Fibroblast of skin of right biceps (primary cell): ENCODE measurements at regions not wholly inside any gene's neighbourhood (a gene's known extent, or its start where the extent isn't known, plus 50 kb on each side); places are given as distances from the start of the nearest gene placed in this dataset.
"Not testable (repeated sequence)": the region's sequence is repeated elsewhere in the genome, so short reads cannot be mapped to it uniquely, and the experiment has no call there.

ENCODE experiments used
- DNase-seq: peaks from one replicate; pipeline ENCODE4 v3.0.0-alpha.2; 2013

DNA sequence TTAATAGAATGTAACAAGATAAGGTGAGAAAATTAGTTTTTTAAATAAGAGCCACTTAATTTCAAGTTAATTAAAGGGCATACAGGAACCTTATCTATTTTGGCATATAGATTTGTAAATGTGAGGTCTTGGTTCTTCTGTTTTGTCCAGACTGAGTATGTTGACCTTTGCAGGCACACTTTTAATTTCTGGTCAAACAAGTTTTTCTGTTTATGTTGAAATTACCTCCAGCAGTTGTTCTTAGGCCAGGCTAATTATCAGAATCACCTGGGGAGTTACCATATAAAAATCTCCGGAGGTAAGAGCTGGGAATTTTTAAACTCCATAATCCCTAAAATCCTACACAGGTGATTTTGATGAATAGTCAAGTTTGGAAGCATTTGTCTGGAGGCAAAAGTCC is 227.4 kb upstream of the ANKRD50 start:
- DNase-seq, result no peak

DNA sequence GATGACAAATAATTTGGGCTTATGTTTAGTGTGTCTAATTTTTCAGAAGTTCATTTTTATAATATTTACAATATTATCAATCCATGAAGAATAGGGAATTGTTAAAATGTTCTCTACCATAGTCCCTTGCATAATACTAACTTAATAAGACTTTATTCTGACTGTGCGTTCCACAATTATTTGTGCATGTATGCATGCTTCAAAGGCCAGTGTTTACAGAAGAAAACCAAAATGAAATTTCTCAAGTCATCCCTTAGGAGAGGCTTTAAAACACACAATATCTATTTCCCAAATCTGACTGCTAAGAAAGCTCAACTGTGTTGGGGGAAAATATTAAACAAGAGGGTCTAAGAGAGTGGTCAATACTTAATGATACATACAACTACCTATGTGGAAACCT is 226.3 kb upstream of the ANKRD50 start:
- no peak for DNase-seq

DNA sequence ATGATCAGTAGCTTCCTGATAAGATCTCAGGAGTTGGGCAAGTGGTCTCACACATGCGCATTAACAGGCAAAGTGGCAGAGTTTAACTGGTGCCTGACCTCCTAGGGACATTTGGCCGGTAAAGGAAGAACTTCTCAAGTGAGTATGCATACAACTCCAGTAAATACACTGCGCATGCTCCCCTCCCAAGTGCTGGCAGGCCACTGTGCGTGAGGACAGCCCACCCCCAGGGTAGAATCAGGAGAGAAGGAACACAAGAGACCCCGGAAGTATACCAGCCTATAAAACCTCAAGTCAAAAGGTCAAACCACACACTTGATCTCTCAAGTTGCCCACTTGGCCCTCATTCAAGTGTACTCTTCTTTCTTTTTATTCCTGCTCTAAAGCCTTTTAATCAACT is 225.5 kb upstream of the ANKRD50 start:
- DNase-seq, result no peak

DNA sequence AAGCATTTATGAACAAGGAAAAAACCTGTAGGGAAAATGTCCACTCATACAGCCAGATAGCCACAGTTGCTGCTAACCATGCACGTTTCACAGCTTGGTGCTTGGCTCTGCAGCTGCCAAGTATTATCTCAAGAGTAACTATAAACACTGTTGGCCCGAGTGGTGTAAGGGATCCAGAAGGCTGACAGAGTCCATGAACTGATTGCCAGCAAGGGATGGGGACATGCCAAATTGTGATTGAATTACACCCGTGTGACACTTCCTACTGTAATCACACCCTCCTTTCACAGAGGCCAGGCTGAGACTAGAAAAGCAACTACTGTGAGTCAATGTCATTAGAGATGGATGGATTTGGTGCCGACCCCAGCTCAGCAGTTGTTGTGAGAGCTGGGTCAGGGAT is 223.9 kb upstream of the ANKRD50 start:
- DNase-seq, result peak; percentile 46

DNA sequence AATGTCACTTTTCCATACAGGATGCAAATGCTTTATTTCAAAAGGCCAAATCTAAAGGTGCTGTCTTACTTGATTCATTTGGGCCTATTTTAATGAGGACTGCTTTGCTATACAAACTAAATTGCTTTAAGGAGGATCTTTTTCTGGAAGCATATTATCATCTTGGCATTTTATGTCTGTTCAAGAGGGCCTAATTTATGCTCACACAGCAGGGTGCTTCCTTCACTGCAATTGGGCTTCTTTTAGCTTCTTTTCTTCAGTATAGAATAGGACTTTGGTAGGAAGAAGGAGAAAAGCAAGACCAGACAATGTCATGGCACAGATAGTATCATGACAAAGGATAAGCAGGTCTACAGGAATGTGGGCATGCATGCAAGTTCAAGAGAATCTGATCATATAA is 222.4 kb upstream of the ANKRD50 start:
- no peak for DNase-seq

DNA sequence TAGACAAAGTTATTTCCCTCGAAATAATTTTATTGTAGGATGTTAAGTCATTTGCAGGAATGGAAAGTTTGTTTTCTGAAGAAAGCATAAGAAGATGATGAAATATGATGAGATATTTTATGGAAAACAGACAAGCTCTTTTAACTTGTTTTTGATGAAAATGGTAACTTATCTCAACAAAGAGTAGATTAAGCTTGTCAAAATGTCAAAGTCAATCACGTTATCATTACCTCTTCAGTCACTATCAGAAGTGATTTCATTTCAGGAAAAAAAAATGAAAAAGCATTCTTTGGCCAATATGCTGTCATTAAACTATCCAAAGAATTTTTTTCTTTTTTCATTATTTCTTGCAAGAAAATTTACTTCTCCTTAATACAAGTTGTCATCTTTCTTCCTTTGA is 221.0 kb upstream of the ANKRD50 start:
- DNase-seq, result no peak

DNA sequence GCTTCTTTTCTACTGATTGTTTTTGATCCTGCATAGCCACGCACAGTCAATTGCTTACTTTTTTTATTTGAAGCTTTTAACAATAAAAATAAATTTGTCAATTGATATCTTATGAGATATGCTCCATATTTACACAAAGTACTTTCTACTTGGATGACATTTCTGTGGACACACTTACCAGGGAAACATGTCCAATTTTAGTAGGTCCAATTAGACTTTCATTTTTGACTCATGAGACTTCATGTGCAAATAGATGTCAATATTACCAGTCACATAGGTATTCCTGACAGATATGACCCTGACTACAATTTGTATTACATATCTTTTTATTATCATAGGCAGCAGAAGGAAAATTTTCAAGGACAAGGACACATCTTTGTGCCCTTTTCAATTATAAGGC is 219.9 kb upstream of the ANKRD50 start:
- no peak for DNase-seq

DNA sequence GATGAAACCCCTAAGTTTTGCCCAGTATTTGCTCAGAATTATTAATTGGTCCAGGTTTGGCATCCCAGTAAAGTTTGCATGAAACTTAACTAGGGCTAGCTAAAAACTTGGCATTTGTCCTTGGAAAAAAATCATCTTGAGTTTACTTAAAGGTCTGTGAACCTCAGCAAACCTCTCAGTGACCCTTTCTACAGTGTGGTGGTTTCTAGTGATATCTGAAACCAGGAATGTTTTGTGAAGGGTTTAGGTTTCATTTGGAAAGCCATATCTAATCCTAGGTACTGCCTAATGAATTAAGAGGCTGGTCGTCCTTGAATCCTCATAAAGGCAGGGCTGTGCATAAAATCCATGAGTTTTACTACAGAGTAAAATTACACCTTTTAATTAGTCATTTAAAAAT is 218.5 kb upstream of the ANKRD50 start:
- DNase-seq, result peak; percentile 64

DNA sequence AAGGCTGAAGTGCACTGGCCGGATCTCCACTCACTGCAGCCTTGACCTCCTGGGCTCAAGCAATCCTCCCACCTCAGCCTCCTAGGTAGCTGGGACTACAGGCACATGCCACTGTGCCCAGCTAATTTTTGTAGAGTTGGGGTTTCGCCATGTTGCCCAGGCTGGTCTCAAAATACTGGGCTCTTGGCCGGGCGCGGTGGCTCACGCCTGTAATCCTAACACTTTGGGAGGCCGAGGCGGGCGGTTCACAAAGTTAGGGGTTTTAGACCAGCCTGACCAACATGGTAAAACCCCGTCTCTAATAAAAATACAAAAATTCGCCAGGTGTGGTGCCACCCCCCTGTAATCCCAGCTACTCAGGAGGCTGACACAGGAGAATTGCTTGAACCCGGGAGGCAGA is 210.2 kb upstream of the ANKRD50 start:
- not testable (repeated sequence) for DNase-seq

DNA sequence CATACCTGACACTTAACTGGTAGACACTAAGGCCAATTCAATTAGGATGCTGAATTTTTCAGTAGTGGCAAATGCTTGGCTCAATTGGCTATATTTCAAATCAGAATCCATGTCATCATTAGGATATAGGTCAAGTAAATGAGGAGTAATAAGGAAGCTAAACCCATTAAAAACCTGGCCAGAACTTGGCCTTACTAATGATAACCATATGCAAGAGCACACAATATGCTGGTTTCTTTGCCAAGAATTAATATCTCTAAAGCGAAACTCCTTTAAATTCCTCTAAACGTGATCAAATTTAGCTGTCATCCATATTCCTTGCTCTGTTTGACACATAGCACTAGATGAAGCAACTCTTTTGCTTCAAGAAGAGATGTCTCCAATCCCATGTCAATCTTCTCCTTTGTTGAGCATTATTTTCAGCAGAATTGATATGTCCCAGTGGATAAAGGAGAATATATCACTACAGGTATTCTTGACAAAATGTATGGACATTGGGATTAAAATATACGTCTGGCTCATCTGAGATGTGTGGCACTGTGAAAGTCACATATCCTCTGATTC is 206.1 kb upstream of the ANKRD50 start:
- no peak for DNase-seq

DNA sequence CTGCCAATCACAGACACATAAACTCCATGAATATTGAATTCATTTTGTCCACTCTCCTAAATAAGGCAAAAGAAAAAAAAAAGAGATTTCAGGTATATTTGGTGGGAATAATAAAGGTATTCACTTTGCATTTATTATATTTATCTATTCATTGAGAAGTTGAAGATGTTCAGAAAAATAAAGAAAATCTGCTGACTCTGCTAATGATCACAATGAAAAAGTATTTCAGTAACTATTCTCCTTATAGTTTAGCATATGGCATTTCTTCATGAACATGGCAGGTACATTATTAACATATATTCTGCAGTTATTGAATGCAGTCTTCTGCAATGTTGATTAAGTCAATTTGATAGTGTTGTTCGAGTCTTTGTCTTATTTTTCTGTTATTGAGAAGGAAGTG is 202.5 kb upstream of the ANKRD50 start:
- DNase-seq, result no peak

DNA sequence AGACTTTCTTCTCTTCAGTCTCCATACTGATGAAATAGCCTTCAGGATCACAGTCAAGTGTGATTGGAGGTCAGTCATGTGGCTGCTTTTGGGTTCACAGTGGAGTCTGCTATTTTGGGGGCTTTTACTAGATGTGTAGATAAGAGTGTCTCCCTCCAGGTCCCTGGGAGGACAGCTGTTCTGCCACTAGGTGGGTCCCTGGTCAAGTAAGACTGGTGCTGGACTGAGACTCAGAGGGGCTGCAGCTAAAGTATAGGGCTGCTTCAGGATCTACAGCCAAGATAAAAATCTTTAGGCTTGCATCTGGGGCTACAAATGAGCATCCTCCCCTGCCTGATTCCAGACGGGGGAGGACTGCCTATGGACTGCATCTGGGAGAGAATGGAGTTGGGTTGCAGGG is 200.7 kb upstream of the ANKRD50 start:
- DNase-seq, result no peak

DNA sequence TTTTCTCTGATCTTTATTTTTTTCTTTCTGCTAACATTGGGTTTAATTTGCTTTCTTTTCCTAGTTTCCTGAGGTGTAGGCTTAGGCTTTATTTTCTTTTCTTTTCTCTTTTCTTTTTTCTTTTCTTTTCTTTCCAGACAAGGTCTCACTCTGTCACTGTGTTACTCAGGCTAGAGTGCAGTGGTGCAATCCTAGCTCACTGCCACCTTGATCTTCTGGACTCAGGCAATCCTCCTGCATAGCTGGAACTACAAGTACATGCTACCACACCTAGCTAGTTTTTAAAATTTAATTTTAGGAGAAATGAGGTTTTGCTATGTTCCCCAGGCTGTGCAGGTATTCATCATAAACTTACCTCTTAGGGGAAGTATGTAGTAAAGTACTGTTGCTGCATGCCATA is 197.8 kb upstream of the ANKRD50 start:
- no peak for DNase-seq

DNA sequence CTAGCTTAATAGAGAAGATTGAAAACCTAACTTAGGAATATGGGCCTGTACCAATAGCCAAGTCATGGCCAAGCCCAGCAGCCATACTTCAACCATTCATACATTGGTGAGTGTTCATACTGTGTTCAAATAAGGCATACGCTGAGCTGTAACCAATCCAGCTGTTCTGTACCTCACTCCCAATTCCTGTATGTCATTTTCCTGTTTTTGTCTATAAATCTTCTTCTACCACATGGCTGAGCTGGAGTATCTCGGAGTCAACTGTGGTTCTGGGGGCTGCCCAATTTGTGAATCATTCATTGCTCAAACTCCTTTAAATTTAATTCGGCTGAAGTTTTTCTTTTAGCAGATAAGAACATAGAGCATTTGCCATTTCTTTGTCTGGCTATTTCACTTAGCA is 195.3 kb upstream of the ANKRD50 start:
- peak; percentile 79 for DNase-seq

DNA sequence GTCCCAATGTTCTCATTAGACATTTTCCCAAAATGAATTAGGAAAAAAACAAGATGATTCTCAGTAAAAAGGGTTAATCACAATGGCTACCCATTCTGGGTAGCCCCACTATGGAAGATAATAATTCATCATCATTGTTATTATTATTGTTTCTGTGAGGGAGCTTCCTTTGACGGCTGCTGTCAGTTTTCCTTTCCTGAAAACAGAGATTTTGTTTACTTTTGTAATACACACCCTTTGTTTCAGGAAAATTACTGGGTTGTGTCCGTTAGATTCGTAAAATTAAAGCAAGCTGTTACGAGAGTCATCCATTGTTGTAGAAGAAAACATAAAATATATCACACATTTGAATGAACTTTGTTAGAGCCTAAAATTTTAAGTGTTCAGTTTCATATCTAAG is 192.9 kb upstream of the ANKRD50 start:
- DNase-seq, result no peak

DNA sequence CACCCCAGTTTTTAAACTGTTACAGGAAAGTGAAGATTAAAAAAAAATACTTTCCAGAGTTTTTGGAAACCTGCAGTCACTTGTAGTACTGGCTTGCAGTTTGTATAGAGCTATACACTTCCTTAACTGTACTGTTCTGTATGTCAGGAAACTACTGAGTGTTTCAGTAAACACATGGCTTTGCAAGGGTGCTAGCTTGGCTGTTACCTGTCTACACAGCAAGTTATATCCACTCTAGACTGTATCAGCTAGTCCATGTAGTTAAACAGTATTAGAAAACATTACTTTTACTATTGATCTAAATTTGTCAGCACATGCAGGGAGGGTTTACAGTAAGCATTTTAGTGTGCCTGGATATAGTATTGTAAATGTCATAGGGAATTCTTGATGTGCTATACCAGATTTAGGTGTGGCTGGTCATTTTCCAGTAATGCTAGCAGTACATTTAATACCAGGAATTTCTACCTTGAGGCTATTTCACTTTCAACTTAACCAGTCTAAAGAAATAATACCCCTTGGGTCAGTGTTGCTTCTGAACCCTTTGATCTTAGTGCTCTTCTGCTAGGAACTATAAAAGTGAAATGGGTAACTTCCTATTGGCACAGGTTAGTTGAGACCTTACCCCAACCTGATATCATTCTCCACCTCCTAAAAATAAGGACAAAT is 192.3 kb upstream of the ANKRD50 start:
- DNase-seq, result no peak

DNA sequence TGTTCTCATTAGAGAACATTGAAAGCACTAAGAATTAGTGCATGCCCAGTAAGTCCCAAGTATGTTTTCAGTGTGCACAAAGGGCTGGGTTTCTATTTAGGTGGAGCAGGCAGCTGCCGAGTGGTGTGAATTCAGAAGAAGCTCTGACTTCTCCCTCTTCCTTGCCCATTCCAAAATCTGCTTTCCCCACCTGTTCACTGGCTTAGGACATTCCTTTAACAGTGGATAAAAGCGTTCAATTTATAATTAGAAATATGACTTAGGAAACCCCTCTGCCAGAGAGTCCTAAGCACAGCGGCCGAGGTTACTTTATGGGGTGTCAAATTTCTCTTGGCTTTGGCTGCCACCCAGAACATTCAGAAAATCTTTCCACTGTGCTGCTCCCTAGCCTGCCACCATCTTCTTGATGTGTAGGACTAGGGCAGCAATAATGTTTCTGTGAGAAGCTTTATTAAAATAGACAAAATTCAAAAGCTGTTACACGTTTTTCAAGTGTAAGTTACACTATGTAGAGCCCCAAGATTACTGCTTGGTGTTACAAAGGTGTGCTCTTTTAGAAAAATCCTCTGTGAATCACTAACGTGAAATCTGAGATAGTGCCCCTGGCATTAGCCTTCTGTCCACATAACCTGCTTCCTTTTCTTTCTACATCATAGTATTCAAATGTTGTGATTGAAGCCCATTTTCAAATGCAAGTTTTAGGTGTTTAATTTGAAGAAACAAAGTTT is 191.6 kb upstream of the ANKRD50 start:
- DNase-seq, result peak; percentile 70

DNA sequence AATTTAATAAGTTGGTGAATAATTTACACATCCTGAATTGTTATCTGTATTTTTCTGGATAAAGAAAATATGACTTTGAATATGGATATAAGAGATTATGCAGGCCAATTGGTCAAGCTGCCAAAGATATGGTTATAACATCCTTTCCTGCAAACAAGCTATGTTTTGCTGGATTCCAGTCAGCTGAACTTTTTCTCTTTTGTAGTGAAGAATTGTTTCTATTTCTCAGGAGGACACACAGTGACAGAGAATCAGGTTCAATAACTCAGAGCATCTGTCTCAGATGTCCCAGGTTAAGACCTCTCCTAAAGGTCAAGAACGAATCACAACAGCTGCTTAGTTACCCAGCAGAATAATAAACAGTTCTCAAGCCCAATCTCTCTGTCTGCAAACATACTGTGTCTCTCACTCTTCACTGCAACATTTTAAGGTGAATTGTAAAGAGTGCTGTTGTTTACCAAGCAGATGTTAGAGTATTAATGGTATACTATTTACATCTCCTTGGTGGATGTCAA is 189.5 kb upstream of the ANKRD50 start:
- no peak for DNase-seq

DNA sequence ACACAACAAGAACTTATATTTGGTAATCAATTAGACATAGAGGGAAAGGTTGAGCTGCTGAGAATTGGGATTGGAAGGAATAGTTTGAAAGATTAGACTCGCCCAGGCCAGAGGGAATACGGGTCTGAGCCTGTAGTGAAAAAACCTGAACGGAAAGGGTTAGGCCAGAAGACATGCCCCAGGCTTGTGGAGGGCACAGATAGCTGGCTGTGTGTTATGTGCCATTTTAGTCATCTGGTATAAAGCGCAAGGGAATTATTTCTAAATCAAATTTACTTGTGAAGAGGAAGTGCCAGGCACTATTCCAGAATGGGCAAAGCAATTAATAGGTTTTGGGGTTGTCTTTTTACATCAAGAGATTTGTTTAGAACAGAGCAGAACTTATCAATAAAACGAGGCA is 187.5 kb upstream of the ANKRD50 start:
- no peak for DNase-seq

DNA sequence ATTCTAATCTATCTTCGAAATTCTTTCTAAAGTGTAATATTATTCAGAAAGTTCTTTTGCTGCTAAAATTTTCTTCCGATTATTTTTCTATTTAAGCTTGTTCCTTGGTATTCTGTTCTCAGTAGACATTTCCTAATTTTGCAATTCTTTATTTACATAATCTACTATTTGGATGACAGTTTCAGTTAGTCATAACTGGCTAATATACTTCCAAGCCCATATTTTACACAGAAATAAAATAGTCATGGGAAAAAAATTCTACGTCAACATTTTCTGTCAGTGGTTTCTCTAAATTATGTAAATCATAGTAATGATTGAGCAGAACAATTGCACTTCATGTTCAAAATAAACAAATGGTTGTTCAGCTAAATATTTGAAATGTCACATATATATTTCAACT is 178.0 kb upstream of the ANKRD50 start:
- DNase-seq, result peak; percentile 53

DNA sequence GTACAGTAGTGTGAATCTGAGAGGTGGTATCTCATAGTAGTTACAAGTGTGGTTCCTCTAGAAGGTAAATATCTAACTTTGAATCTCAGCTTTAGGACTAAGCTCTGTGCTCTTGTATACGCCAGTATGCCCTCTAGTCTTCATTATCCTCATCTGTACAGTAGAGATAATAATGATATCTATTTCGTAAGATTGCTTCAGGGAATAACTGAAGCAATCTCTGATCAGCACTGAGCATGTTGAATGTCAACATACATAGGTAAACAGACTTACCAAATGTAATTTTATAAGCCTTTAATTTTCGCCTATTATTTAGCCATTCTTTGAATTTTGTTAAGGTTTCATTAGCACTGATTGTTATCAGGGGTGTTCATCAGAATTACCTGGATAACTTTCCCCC is 175.2 kb upstream of the ANKRD50 start:
- DNase-seq, result no peak

DNA sequence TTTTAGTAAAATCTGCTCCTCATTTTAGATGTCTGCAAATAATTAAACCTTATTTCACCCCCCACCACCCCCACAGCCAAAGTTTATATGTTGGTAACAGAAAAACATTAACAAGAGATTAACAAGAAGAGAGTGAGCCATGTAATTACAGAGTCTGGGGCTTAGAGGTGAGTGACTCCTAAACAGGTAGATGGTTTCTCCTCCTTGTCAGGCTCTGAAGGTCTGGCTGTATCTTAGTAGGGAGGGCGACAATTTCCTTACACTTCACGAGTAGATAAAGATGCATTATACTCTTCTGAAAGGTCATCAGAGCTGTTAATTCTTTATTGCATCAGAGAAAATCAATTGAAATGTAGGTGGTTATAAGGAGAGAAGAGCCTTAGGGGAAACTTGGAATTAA is 171.8 kb upstream of the ANKRD50 start:
- no peak for DNase-seq

DNA sequence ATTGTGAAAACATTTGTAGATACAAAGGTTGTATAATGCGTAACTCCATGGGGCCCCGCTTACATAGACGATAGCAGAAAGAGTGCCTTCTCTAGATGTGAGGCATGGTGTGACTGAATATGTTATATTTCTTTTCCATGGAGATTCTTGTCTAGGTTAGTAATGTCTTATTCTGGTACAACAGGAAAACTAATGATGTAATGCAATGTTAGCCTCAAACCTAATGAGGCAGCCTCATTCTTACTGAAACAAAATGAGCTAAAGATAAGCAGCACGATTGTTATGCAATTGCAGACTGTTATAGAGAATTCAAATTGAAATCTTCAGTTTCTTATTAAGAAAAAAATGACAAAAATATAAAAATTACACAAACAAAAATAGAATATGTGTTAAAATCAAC is 171.1 kb upstream of the ANKRD50 start:
- DNase-seq, result no peak

DNA sequence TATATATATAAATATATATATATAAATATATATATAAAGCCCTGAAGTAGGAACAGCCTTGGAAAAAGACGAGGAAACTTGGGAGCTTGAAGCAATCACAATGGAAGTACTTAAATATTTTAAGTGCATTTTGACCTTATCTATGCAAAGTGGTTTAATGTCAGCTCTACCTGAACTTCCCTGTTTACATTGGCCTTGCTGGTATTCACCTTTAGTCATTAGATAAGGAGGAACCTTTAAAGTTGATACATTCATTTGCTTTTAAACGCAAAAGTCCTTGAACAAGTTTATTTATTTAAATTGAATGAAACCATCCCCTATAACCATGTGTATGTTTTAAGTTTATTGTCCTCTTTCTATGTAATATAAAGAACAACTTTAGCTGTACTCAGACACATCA is 166.7 kb upstream of the ANKRD50 start:
- no peak for DNase-seq

DNA sequence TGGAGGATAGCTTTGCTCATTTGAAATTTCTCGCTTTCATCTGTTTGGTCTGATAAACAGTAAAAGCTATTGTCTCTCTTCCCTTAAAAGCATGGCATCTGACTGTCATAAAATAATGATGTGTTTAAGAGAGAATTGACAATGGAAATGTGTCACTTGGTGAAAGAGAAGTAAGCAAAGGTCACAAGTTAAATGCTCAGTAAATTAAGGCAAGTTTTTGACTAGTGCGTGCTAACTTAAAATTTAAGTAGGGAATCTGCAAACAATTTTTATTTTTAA is 161.6 kb upstream of the ANKRD50 start:
- DNase-seq, result no peak
